Peyer's patch (tissue), 4 donors: ENCODE measurements at regions not wholly inside any gene's neighbourhood (a gene's known extent, or its start where the extent isn't known, plus 50 kb on each side); places are given as distances from the start of the nearest gene placed in this dataset.

Source experiments
- DNase-seq, 3 donors: peaks; one replicate each; pipeline ENCODE4 v3.0.0-alpha.2; 2017 to 2019
- H3K27ac ChIP-seq, 4 donors: fragments of 200-600 bp; sonication (generic); one replicate each; pipeline ENCODE4 v1.5.1; 2016 to 2019
- H3K27me3 ChIP-seq, 2 donors: fragments of 200-600 bp; sonication (generic); one replicate each; pipeline ENCODE4 v1.5.1; 2019
- H3K36me3 ChIP-seq, 3 donors: fragments of 200-600 bp; sonication (generic); one replicate each; pipeline ENCODE4 v1.5.1; 2016 to 2019
- H3K4me1 ChIP-seq, 4 donors: fragments of 200-600 bp; sonication (generic); one replicate each; pipeline ENCODE4 v1.5.1; 2016 to 2019
- H3K4me3 ChIP-seq, 4 donors: fragments of 200-600 bp; sonication (generic); 1 replicate in 3 of 4; 2 replicates in 1 of 4; pipeline ENCODE4 v1.5.1; 2016 to 2019; ENCODE audit warnings: mild to moderate bottlenecking in 1 of 4
- H3K9me3 ChIP-seq, 4 donors: fragments of 200-600 bp; sonication (generic); one replicate each; pipeline ENCODE4 v1.5.1; 2016 to 2019; ENCODE audit warnings: mild to moderate bottlenecking in 1 of 4
- POLR2A ChIP-seq, 2 donors: fragments of 450-650 bp; IDR thresholded peaks; one replicate each; pipeline ENCODE4 v1.5.1; 2017; ENCODE audit warnings: antibody characterized with exemption in 2 of 2, mild to moderate bottlenecking in 2 of 2, moderate library complexity in 2 of 2
- TF ChIP-seq, protein P1 (sequence below), 6 experiments: fragments of 450-650 bp in 4 of 6; fragments of 200-600 bp in 2 of 6; sonication (generic) in 1 of 6; IDR thresholded peaks; one replicate each; pipeline ENCODE4 v1.5.1; 2017 to 2019; ENCODE audit warnings: antibody characterized with exemption in 6 of 6, mild to moderate bottlenecking in 3 of 6, moderate library complexity in 1 of 6

DNA sequence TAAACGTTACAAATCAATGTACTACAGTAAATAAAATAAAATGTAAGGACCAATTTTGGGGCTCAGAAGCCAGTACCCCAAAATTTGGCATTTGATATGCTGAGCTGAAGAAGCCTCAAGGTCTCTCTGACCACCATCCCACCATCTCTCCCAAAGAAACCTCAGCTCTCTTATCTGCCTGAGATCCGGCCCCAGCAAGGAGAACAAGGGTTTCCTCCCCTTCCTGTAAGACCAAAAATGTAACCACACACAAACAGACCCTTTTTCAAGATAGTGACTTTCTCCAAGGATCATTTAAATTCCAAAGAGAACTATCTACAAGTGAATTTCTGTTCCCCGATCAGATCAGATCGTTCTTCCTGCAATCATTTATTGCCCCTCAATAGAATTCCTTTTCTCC lies 68.1 kb upstream of the SLC45A1 start:
- no peak for TF ChIP-seq POLR2A (IDR thresholded peaks at IDR 0.05)
- TF ChIP-seq, protein P1, sequence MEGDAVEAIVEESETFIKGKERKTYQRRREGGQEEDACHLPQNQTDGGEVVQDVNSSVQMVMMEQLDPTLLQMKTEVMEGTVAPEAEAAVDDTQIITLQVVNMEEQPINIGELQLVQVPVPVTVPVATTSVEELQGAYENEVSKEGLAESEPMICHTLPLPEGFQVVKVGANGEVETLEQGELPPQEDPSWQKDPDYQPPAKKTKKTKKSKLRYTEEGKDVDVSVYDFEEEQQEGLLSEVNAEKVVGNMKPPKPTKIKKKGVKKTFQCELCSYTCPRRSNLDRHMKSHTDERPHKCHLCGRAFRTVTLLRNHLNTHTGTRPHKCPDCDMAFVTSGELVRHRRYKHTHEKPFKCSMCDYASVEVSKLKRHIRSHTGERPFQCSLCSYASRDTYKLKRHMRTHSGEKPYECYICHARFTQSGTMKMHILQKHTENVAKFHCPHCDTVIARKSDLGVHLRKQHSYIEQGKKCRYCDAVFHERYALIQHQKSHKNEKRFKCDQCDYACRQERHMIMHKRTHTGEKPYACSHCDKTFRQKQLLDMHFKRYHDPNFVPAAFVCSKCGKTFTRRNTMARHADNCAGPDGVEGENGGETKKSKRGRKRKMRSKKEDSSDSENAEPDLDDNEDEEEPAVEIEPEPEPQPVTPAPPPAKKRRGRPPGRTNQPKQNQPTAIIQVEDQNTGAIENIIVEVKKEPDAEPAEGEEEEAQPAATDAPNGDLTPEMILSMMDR (IDR thresholded peaks at IDR 0.05), result no peak
- Histone ChIP-seq H3K4me1 (peaks cover 0 to 9% (median 0%) of the 10 kb centered on the region in 4 donors), H3K9me3 (no peaks in the 10 kb centered on the region), H3K27ac (no peak overlapping the region), H3K36me3 (no peaks in the 10 kb centered on the region), H3K4me3 (no peak overlapping the region), H3K27me3 (no peaks in the 10 kb centered on the region)
- DNase-seq, result no peak

DNA sequence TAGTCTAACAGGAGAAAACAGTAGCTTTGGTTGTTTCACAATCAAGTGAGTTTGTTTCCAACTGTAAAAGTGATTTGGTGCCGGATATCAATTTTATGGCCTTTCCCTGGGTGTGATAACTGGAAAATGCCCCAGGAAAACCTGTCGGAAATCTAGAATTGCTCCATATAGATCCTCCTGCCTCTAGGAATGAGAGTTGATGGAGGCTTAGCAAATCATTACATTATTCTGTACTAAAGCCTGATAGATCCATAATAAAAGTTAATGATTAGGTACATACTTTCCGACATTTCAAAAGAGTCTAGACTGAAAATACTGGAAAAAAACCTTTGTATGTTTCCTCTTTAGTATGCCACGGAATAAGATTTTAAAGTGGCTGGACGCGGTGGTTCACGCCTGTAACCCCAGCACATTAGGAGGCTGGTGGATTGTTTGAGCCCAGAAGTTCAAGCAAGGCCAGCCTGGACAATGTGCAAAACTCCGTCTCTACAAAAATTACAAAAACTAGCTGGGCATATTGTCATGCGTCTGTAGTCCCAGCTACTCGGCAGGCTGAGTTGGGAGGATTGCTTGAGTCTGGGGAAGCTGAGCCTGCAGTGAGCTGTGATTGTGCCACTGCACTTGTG lies 70.0 kb upstream of the SLC45A1 start:
- DNase-seq, result no peak
- no peaks in the 10 kb centered on the region for H3K9me3 ChIP-seq

DNA sequence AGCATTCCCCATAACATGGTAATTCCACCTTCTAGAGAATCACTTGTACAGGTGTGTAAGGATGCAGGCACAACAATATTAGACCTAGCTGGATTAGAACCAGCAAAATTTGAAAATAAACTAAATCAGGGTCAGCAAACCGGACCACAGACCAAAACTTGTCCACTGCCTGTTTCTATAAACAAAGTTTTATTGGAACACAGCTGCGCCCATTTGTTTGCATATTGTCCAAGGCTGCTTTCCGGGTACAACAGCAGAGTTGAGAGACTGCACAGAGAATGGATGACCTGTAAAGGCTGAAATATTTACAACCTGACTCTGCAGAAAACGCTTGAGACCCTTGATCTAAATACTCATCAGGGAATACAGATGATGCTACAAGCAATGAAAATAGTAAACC lies 73.6 kb upstream of the SLC45A1 start:
- H3K4me1 ChIP-seq, result peaks cover 0 to 29% (median 2%) of the 10 kb centered on the region in 4 donors
- H3K36me3 ChIP-seq, result no peaks in the 10 kb centered on the region
- TF ChIP-seq, protein P1 (IDR thresholded peaks at IDR 0.05), result no peak
- TF ChIP-seq POLR2A (IDR thresholded peaks at IDR 0.05), result no peak
- no peaks in the 10 kb centered on the region for H3K9me3 ChIP-seq
- H3K27ac ChIP-seq, result no peak overlapping the region
- no peak for DNase-seq
- H3K4me3 ChIP-seq, result no peak overlapping the region
- H3K27me3 ChIP-seq, result no peaks in the 10 kb centered on the region

More for the DNA sequence above, 70.0 kb upstream of the SLC45A1 start:
- TF ChIP-seq, protein P1 (IDR thresholded peaks at IDR 0.05), result no peak
- no peak for TF ChIP-seq POLR2A (IDR thresholded peaks at IDR 0.05)
- Histone ChIP-seq H3K4me1 (peaks cover 0 to 9% (median 0%) of the 10 kb centered on the region in 4 donors), H3K27ac (peak overlapping the region in 3 of 4 donors; percentile 32 to 85 (median 74)), H3K4me3 (no peak overlapping the region), H3K36me3 (no peaks in the 10 kb centered on the region), H3K27me3 (no peaks in the 10 kb centered on the region)

DNA sequence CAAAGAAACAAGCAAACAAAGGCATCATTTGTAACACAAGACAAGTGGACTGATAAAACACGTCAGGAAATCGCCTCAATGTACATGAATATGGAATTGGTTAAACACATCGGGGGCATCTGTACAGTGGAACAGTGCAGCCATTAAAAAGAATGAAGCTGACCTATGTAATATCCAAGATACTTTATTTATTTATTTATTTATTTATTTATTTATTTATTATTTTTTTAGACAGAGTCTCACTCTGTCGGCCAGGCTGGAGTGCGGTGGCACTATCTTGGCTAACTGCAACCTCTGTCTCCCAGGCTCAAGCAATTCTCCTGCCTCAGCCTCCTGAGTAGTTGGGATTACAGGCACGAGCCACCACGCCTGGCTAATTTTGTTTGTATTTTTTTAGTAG lies 75.4 kb upstream of the SLC45A1 start:
- no peak for DNase-seq
- Histone ChIP-seq H3K9me3 (no peaks in the 10 kb centered on the region), H3K4me1 (peaks cover 0 to 38% (median 5%) of the 10 kb centered on the region in 4 donors), H3K27ac (peak overlapping the region in 1 of 4 donors; percentile 83), H3K4me3 (no peak overlapping the region), H3K36me3 (no peaks in the 10 kb centered on the region), H3K27me3 (no peaks in the 10 kb centered on the region)
- TF ChIP-seq, protein P1 (IDR thresholded peaks at IDR 0.05), result no peak
- TF ChIP-seq POLR2A (IDR thresholded peaks at IDR 0.05), result no peak

DNA sequence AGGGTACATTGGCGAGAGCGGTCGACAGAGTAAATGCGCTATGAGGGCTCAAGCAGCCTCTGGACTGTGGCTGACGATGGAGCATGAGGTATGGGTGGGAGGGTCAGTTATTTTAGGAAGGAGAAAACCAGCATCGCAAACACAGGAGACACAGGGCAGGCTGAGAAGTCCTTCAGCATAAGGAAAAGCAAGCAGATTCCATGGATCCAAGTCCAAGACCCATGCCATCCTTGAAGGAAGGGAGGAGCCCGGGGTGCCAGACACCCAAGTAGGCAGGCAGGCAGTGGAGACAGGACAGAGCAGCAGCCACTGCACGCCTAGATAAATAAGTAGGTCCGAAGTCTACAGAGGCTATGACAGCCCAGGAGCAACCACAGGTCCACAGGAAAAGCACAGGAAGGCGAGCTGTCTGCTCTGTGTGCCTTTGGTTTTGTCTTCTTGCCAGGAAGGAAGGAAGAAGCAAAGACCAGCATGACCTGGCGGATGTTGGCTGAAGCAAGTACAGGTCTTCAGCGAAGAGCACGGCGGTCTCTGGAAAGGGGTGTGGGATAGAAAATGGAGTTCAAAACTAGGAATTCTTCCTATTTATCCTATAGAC lies 76.4 kb upstream of the SLC45A1 start:
- Histone ChIP-seq H3K4me3 (no peak overlapping the region), H3K36me3 (no peaks in the 10 kb centered on the region), H3K4me1 (peaks cover 0 to 36% (median 5%) of the 10 kb centered on the region in 4 donors), H3K27ac (peak overlapping the region in 2 of 4 donors; percentile 78 to 83), H3K27me3 (no peaks in the 10 kb centered on the region), H3K9me3 (no peaks in the 10 kb centered on the region)
- DNase-seq, result peak in 2 of 3 donors; percentile 82 to 87
- TF ChIP-seq, protein P1 (IDR thresholded peaks at IDR 0.05), result peak in 1 of 6 experiments; percentile 5
- peak in 1 of 2 donors; percentile 58 for TF ChIP-seq POLR2A (IDR thresholded peaks at IDR 0.05)
